GM19238 (cell line): ENCODE measurements at regions not wholly inside any gene's neighbourhood (a gene's known extent, or its start where the extent isn't known, plus 50 kb on each side); places are given as distances from the start of the nearest gene placed in this dataset.
A peak's percentile ranks its signal among the peaks of the same experiment; 100 is the strongest.
"Not testable (repeated sequence)": the region's sequence is repeated elsewhere in the genome, so short reads cannot be mapped to it uniquely, and the experiment has no call there.

ENCODE experiments used
- DNase-seq: peaks from one replicate; pipeline ENCODE4 v3.0.0; 2011; ENCODE audit warnings: low spot score; ENCODE audit not compliant: insufficient read length

GRCh38 chr9:115444959-115445358 is 327.0 kb upstream of the TNC start:
- DNase-seq: no peak

- DNase-seq: no peak
These were observed 327.7 kb upstream of the TNC start for GRCh38 chr9:115445655-115446054.

DNA sequence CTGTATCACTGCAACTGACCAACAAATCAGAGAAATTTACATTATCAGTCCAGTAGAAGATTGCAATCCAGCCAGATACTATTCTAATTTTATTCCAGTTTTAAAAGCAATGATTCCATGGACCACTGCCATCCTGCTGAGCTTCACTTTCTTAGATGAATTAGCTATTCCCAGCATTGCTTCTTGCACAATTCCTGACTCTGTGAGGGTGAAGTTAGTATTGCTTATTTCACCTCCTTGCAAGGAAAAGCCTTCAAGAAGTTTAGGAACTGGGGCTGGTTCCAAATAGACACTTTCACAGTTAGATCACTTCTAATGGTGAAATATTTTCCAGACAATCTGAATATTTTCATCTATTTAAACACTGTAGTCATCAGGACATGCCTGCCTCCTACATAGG is 338.6 kb upstream of the TNC start:
- no peak for DNase-seq

- DNase-seq: no peak
These were observed 343.3 kb upstream of the TNC start for GRCh38 chr9:115461280-115461679.

DNA sequence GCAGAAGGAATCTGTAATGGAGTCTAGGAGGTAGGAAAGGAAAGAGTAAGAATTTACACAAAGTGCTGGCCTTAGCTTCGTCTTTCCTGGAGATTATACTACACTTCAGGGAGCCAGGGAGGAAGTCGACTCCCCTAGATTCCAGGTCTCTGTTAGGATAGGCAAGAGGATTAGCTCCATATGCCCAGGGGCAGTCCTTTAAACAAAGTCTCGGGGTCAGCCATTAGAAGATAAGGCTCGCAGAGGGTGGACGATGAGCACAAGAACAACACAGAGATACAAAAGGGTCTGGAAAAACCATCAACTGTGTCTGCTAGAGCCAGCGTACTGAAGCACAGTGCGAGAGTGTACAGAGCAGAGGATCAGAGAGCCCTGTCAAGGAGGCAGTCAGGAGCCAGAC is 344.7 kb upstream of the TNC start:
- no peak for DNase-seq

GRCh38 chr9:115466756-115467155 is 348.8 kb upstream of the TNC start:
- DNase-seq: no peak

DNA sequence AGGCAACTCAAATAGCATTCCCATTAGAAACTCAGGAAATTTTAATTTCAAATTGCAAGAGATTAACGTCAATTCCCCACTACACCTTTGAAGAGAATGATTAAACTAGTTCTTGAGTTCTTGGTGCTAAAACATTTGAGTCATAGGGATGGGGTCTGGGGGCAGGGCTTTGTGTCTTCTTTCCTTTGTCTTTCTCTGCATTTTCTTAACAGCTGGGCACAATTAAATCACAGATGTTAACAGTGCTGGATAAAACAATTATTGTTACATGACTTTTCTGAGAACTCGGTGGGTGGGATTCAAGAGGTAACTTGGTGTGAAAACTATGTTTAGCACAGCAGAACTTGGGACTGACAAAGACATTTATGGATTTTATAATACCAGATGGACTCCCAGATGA is 351.9 kb upstream of the TNC start:
- no peak for DNase-seq

GRCh38 chr9:115473032-115473431 is 355.1 kb upstream of the TNC start:
- not testable (repeated sequence) for DNase-seq

- DNase-seq: no peak
These were observed 363.8 kb upstream of the TNC start for GRCh38 chr9:115481769-115482168.

- DNase-seq: no peak
These were observed 364.8 kb upstream of the TNC start for GRCh38 chr9:115482747-115483146.

GRCh38 chr9:115492869-115493268 is 374.9 kb upstream of the TNC start:
- no peak for DNase-seq

- DNase-seq: no peak
These were observed 376.4 kb upstream of the TNC start for GRCh38 chr9:115494393-115494792.

DNA sequence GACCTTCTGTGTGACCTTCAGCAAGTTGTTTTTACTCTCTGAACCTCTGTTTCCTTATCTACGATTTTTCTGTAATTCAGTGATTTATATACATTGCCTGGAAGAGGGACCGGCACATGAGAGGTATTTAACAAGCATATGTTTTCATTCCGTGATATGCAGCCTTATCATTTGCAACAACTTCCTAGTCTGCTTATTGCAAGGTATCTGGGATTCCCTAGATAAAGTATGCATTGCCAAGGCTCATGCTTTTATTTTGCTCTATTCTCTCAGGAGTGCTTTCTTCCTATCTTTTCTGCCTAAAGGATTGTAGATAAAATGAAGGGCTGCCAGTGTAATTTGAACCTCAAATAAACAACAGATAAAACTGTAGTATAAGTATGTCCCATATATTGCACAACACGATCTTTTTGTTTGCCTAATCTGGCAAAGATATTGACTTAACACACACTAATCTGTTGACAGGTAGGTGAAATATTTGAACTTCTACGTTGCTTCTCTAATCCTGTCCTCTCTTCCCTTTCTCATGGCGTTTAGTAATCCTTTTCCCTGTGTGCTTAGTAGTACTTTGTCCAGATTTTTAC is 377.2 kb upstream of the TNC start:
- no peak for DNase-seq

DNA sequence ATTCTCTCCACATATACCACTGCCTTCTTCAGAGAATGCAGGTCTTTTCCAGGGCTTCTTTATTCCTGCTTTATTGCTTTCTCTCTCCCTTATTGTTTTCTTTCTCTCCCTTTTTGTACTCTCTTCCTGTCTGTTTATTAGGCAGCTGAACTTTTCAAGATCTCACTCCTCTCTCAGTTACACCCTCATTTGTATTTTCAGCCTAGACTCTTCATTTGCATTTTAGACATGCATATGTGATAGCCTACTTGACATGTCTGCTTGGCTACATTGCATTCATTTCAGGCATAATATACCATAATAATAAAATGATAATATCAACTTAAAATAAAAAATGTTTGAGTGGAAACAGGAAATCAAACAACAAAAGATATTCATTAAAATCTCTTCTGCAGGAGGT is 377.9 kb upstream of the TNC start:
- no peak for DNase-seq

GRCh38 chr9:115498303-115498702 is 380.3 kb upstream of the TNC start:
- DNase-seq: no peak

- DNase-seq: no peak
These were observed 389.2 kb upstream of the TNC start for GRCh38 chr9:115507148-115507547.

- no peak for DNase-seq
These were observed 395.2 kb upstream of the TNC start for GRCh38 chr9:115513148-115513547.

GRCh38 chr9:115514454-115514853 is 396.5 kb upstream of the TNC start:
- no peak for DNase-seq

- no peak for DNase-seq
These were observed 399.5 kb upstream of the TNC start for GRCh38 chr9:115517335-115518075.

- DNase-seq: no peak
These were observed 402.7 kb upstream of the TNC start for GRCh38 chr9:115520646-115521045.

DNA sequence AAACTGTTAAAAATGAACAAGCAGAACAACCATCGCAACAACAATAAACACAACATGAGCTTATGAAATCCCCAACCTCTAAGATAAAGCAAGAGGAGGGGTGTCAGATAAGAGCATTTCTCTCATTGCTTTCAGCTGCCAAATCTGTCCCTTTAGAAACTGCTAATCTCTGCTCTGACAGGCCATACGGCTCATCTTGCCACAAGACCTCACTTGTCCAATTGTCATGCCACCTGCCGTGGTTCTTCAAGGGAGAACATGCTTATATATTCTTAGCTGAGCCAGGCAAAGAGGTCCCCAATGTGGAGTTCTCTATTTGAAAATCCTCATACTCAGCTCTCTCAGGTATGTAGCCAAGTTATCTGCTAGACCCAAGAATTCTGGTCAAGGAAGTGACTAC is 405.0 kb upstream of the TNC start:
- DNase-seq: no peak

DNA sequence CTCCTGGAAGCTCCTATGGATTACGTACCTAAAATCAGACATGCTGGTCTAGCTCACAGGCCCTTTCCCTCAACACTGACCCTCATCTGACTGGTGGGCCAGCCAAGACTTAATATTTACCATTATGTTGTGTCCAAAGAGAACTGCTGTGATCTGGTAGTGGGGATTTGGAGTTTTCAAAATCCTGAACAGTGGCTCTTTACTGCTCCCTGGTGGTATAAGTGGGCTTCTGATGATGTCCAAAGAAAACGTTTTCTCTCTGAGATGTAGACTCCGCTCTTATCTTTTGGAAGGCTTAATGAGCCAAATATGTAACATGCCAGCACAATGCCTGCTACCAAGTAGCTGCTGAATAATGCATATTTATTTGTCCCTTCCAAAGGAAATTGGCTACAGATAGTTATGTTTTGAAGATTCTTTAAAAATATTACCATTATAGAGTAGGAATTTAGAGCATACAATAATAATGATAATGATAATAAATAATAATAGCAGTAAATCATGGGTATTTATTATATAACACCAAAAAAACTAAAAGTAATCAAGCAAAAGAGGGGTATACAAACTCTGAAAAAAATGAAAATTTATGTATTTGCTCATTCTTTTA is 406.6 kb upstream of the TNC start:
- DNase-seq: peak; percentile 4
